H1 (cell line): ENCODE measurements at regions not wholly inside any gene's neighbourhood (a gene's known extent, or its start where the extent isn't known, plus 50 kb on each side); places are given as distances from the start of the nearest gene placed in this dataset.
"Not testable (repeated sequence)": the region's sequence is repeated elsewhere in the genome, so short reads cannot be mapped to it uniquely, and the experiment has no call there.

Experiments used
- CTCF ChIA-PET: fragments of 300-600 bp; sonication (Branson Sonifier 250); formaldehyde crosslinking; loops from one replicate; lab custom pipeline; 2021; ENCODE audit not compliant: partially characterized antibody; lab: Charles Lee
- POLR2A ChIA-PET: fragments of 300-600 bp; sonication (Branson Sonifier 250); formaldehyde crosslinking; loops from one replicate; lab custom pipeline; 2021; ENCODE audit warnings: inconsistent platforms; ENCODE audit not compliant: partially characterized antibody; lab: Charles Lee
- DNase-seq, 2 experiments: peaks; one replicate each; pipeline versions ENCODE4 v3.0.0 to v3.0.0-alpha.2; 2010 to 2022; ENCODE audit warnings: low spot score in 2 of 2, low read depth in 1 of 2, mixed read lengths in 1 of 2
- FAIRE-seq: peaks from 2 replicates; lab custom pipeline; 2011; peaks lifted over from hg19 to GRCh38; lab: Jason Lieb, UNC
- H2AFZ ChIP-seq: 2 replicates; pipeline ENCODE4 v1.8.1; 2012; ENCODE audit warnings: low read length, inconsistent platforms
- H2AK5ac ChIP-seq: 2 replicates; pipeline ENCODE4 v1.6.1; 2013; ENCODE audit warnings: low read depth, low read length
- H2BK120ac ChIP-seq: replicated peaks from 2 replicates; pipeline ENCODE3; 2013; ENCODE audit warnings: low read depth, low read length, inconsistent platforms
- H2BK12ac ChIP-seq: 2 replicates; pipeline ENCODE4 v1.6.1; 2013; ENCODE audit warnings: low read depth, low read length
- H2BK15ac ChIP-seq: 2 replicates; pipeline ENCODE4 v1.6.1; 2013; ENCODE audit warnings: low read length
- H2BK20ac ChIP-seq: 2 replicates; pipeline ENCODE4 v1.6.1; 2013; ENCODE audit warnings: low read length
- H2BK5ac ChIP-seq: 2 replicates; pipeline ENCODE4 v1.6.1; 2013; ENCODE audit warnings: low read depth, low read length
- H3K14ac ChIP-seq: 2 replicates; pipeline ENCODE4 v1.6.1; 2013; ENCODE audit warnings: inconsistent platforms; ENCODE audit not compliant: insufficient read length
- H3K18ac ChIP-seq: 2 replicates; pipeline ENCODE4 v1.6.1; 2013; ENCODE audit warnings: low read length; ENCODE audit errors: extremely low read depth
- H3K23ac ChIP-seq: 2 replicates; pipeline ENCODE4 v1.6.1; 2013; ENCODE audit warnings: inconsistent platforms; ENCODE audit not compliant: insufficient read length
- H3K23me2 ChIP-seq: 2 replicates; pipeline ENCODE4 v1.6.1; 2013; ENCODE audit warnings: low read depth, low read length
- H3K27ac ChIP-seq: 2 replicates; pipeline ENCODE4 v1.6.1; 2011; ENCODE audit warnings: low read depth, low read length, inconsistent platforms
- H3K27me3 ChIP-seq, 4 experiments: replicated peaks in 1 of 4; 1 replicate in 1 of 4; 2 replicates in 3 of 4; pipeline versions ENCODE4 v1.6.1 to v1.8.1; 2011 to 2013; ENCODE audit warnings: low read length in 3 of 4, mild to moderate bottlenecking in 3 of 4, inconsistent platforms in 2 of 4, mixed read lengths in 2 of 4, moderate library complexity in 1 of 4; ENCODE audit not compliant: control insufficient read depth in 3 of 4, insufficient read depth in 3 of 4; ENCODE audit errors: extremely low read depth in 1 of 4
- H3K36me3 ChIP-seq, 4 experiments: 2 replicates each; pipeline versions ENCODE4 v1.6.1 to v1.8.1; 2011 to 2013; ENCODE audit warnings: mild to moderate bottlenecking in 4 of 4, low read length in 3 of 4, moderate library complexity in 2 of 4, control low read depth in 1 of 4, inconsistent platforms in 1 of 4; ENCODE audit not compliant: insufficient read depth in 4 of 4, control insufficient read depth in 2 of 4
- H3K4ac ChIP-seq: replicated peaks from 2 replicates; pipeline ENCODE3; 2013; ENCODE audit warnings: low read length, low read depth, mixed read lengths, inconsistent platforms; ENCODE audit not compliant: insufficient read length
- H3K4me1 ChIP-seq, 4 experiments: replicated peaks in 1 of 4; 1 replicate in 1 of 4; 2 replicates in 3 of 4; pipeline versions ENCODE4 v1.6.1 to v1.8.1; 2011 to 2013; ENCODE audit warnings: low read length in 3 of 4, inconsistent platforms in 2 of 4, mixed read lengths in 1 of 4; ENCODE audit not compliant: insufficient read depth in 4 of 4, control insufficient read depth in 3 of 4
- H3K4me2 ChIP-seq, 2 experiments: 2 replicates each; pipeline versions ENCODE4 v1.6.1 to v1.8.1; 2011 to 2013; ENCODE audit warnings: low read depth in 2 of 2, low read length in 2 of 2, control low read depth in 1 of 2, inconsistent platforms in 1 of 2, mild to moderate bottlenecking in 1 of 2; ENCODE audit not compliant: insufficient read depth in 1 of 2
- H3K4me3 ChIP-seq, 4 experiments: fragments of 200-600, 300-600 bp in 1 of 4; sonication (generic), shearing (Covaris generic), sonication (Bioruptor Twin) in 1 of 4; 2 replicates each; pipeline versions ENCODE4 v1.5.1 to v1.8.1; 2011 to 2016; ENCODE audit warnings: low read length in 4 of 4, low read depth in 3 of 4, control low read depth in 2 of 4, inconsistent platforms in 2 of 4, mild to moderate bottlenecking in 2 of 4, mixed read lengths in 1 of 4, moderate library complexity in 1 of 4; ENCODE audit not compliant: insufficient read depth in 2 of 4; ENCODE audit errors: extremely low read depth in 1 of 4
- H3K56ac ChIP-seq: replicated peaks from 2 replicates; pipeline ENCODE3; 2013; ENCODE audit warnings: low read depth, mild to moderate bottlenecking, mixed read lengths, low read length, inconsistent platforms; ENCODE audit not compliant: insufficient read length
- H3K79me1 ChIP-seq: 2 replicates; pipeline ENCODE4 v1.6.1; 2013; ENCODE audit warnings: low read depth, low read length, control low read depth
- H3K79me2 ChIP-seq, 2 experiments: 2 replicates each; pipeline versions ENCODE4 v1.6.1 to v1.8.1; 2012 to 2013; ENCODE audit warnings: low read length in 2 of 2, mild to moderate bottlenecking in 2 of 2, inconsistent platforms in 1 of 2; ENCODE audit not compliant: insufficient read depth in 2 of 2, control insufficient read depth in 1 of 2
- H3K9ac ChIP-seq, 4 experiments: replicated peaks in 1 of 4; 1 replicate in 1 of 4; 2 replicates in 3 of 4; pipeline versions ENCODE4 v1.6.1 to v1.8.1; 2011 to 2013; ENCODE audit warnings: low read depth in 3 of 4, low read length in 3 of 4, control low read depth in 2 of 4, mild to moderate bottlenecking in 2 of 4, moderate library complexity in 2 of 4, inconsistent platforms in 1 of 4; ENCODE audit errors: extremely low read depth in 1 of 4
- H3K9me3 ChIP-seq, 2 experiments: 2 replicates each; pipeline versions ENCODE4 v1.6.1 to v1.8.1; 2012 to 2013; ENCODE audit warnings: mild to moderate bottlenecking in 2 of 2, moderate library complexity in 2 of 2, control low read depth in 1 of 2, inconsistent platforms in 1 of 2, low read depth in 1 of 2, low read length in 1 of 2, mixed read lengths in 1 of 2; ENCODE audit not compliant: insufficient read depth in 2 of 2
- H4K20me1 ChIP-seq, 2 experiments: replicated peaks in 1 of 2; 2 replicates each; pipeline versions ENCODE3 to v1.8.1; 2011 to 2013; ENCODE audit warnings: inconsistent platforms in 2 of 2, low read length in 2 of 2, mild to moderate bottlenecking in 1 of 2; ENCODE audit not compliant: insufficient read depth in 2 of 2, control insufficient read depth in 1 of 2
- H4K5ac ChIP-seq: 2 replicates; pipeline ENCODE4 v1.6.1; 2013; ENCODE audit warnings: low read length, low read depth, mixed read lengths, inconsistent platforms; ENCODE audit not compliant: insufficient read length
- H4K8ac ChIP-seq: 2 replicates; pipeline ENCODE4 v1.8.0; 2013; ENCODE audit warnings: mild to moderate bottlenecking, moderate library complexity, low read length, inconsistent platforms; ENCODE audit not compliant: insufficient read depth; ENCODE audit errors: extremely low read depth
- H4K91ac ChIP-seq: replicated peaks from 2 replicates; pipeline ENCODE3; 2013; ENCODE audit warnings: low read length, mixed read lengths, inconsistent platforms; ENCODE audit not compliant: insufficient read length
- WGBS, 2 experiments: shearing (Covaris generic) in 1 of 2; methylation state at CpG; one replicate each; pipeline versions ENCODE4 v1.1.6 to v1.1.7; 2013 to 2015; ENCODE audit warnings: low lambda C conversion rate in 2 of 2, mixed read lengths in 2 of 2, inconsistent platforms in 1 of 2, low coverage in 1 of 2, missing lambda C conversion rate in 1 of 2; ENCODE audit not compliant: insufficient replicate concordance in 2 of 2, insufficient coverage in 1 of 2, insufficient read length in 1 of 2; ENCODE audit errors: extremely low coverage in 1 of 2, missing lambda C conversion rate in 1 of 2; 5-methylcytosine and 5-hydroxymethylcytosine counted together

DNA sequence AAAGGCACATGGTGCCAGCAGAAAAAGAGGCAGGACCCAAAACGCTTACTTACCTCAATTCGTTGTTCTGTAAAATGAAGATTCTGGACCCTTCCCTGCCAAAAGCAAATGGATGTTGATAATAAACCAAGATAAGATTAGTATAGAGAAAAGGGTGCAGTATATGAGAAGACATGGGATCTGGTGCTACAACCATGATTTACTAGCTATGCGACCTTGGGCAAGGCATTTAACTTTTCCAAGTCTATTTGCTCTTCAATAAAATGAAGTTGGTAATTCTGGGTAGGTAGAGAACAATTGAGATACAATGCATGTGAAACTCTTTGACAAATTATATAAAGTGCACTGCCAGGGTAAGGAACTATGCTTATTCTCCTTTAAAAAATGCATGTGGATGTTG, 185.0 kb upstream of the IRF2BP2 start:
- H2AFZ ChIP-seq, POLR2A ChIA-PET, H2BK5ac ChIP-seq, H3K4ac ChIP-seq, H3K23me2 ChIP-seq, H2BK20ac ChIP-seq, H3K18ac ChIP-seq, H3K4me3 ChIP-seq, H4K5ac ChIP-seq, H3K4me2 ChIP-seq, H3K27me3 ChIP-seq, H2BK120ac ChIP-seq, H3K56ac ChIP-seq, H3K27ac ChIP-seq, H4K20me1 ChIP-seq, H3K36me3 ChIP-seq, H3K79me1 ChIP-seq, H4K91ac ChIP-seq, H2AK5ac ChIP-seq, H3K23ac ChIP-seq, DNase-seq, H4K8ac ChIP-seq, H2BK15ac ChIP-seq, H3K9me3 ChIP-seq, CTCF ChIA-PET, H3K79me2 ChIP-seq, H3K9ac ChIP-seq, H3K14ac ChIP-seq, FAIRE-seq, H2BK12ac ChIP-seq, H3K4me1 ChIP-seq: not testable (repeated sequence)
- 85% methylated on average over 1 of the region's 3 CpGs; no CpG with 5 or more reads in 1 of the 2 experiments for whole genome bisulfite sequencing, 2 experiments

DNA sequence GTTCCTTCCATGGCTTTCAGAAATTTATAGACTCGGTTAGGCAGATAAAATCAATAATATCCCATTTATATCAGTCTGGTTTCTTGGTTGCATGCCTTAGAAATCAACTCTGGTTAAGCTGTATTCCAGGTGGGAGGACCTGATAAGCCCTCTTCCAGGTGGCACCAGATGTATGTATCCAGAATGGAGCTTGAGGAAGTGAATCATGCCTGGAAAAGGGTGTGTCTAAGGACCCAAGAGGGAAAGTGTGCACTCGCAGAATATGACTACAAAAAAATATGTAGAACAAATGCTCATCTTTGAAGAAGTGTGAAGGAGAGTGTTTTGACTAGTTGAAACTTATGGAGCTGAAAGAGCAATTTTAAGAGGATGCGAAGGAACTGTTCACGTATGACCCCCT, 184.5 kb upstream of the IRF2BP2 start:
- H3K23ac ChIP-seq, H3K9me3 ChIP-seq, H3K79me2 ChIP-seq, H2AK5ac ChIP-seq, H3K4me2 ChIP-seq, H3K56ac ChIP-seq, H4K8ac ChIP-seq, H4K5ac ChIP-seq, H2BK12ac ChIP-seq, H3K27me3 ChIP-seq, H3K4me3 ChIP-seq, H3K4me1 ChIP-seq, H3K18ac ChIP-seq, H2BK5ac ChIP-seq, CTCF ChIA-PET, POLR2A ChIA-PET, H3K27ac ChIP-seq, H3K9ac ChIP-seq, H4K91ac ChIP-seq, H3K79me1 ChIP-seq, H3K23me2 ChIP-seq, FAIRE-seq, DNase-seq, H3K4ac ChIP-seq, H3K36me3 ChIP-seq, H2AFZ ChIP-seq, H4K20me1 ChIP-seq, H2BK20ac ChIP-seq, H2BK15ac ChIP-seq, H3K14ac ChIP-seq, H2BK120ac ChIP-seq: not testable (repeated sequence)
- 93% methylated on average over 4 of the region's 4 CpGs; no CpG with 5 or more reads in 1 of the 2 experiments for WGBS, 2 experiments
